ENCODE measurements at regions not wholly inside any gene's neighbourhood (a gene's known extent, or its start where the extent isn't known, plus 50 kb on each side); places are given as distances from the start of the nearest gene placed in this dataset.

DNA sequence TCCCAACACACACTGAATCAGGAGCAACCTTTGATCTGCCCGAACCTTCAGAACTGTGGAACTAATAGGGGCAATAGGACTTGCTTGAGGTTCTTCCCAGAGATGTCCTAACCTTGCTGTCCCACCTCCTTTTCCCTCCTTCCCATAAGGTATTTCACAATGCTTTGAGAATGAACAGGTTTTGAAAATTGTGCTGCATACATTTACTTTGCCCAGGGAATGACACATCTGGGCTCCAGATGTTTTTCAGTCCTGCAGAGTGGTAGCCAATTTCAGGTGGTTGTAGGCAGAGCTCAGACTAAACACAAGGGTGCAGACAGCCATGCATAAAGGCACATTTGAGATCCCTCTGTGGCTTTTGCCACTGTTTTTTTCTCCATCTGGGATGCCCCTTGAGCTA lies 206.7 kb upstream of the PWP1 start:
- no peak for DNase-seq

DNA sequence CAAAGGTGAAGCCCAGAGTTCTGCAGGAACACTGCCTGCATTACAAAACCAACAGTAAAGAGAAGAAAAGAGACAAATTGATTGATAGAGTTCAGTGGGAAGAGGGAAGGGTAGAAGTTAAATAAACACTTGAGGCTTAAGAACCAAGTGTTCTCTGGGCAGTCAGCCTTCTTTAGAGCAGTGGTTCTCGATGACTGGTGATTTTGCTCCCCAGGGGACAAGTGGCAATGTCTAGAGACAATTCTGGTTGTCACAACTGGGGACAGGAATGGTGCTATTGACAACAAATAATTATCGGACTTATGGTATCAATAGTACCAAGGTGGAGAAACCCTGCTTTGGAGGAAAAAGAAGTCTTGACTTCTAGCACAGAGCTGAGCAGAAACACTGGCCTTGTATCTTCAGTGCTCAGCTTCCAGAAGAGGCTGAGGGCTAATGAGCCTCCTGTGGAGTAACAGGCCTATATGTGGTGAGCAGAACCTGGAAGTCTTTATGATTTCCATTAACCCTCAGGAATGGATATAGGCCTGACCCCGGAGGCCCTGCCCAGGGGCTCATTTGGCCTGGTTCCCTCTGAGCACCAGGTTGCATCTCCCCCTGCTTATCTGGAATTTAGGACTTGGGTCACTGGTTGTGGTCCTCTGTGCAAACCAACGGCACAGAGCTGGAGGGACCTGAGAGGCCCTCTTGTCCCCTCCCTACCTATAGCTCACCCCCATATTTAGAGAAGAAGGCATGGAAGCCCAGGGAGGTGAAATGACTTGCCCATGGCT lies 204.6 kb upstream of the PWP1 start:
- DNase-seq: no peak

DNA sequence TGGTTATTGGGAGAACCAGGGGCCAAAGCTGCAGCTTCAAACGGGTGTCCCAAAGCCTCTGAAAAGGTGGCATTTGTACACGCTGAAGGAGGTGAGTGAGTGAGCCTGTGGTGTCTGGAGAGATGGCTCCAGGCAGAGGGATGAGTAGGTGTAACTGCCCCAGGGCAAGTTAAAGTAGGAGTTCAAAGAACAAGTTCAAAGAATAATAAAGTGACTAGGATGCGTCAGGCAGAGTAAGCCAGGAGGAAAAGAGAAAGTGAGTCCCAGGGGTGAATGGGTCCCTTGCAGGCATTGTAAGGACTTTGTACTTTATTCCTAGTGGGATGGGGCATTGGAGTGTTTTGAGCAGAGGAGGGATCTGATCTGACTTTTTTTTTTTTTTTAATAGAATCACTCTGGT lies 201.4 kb upstream of the PWP1 start:
- DNase-seq: no peak

DNA sequence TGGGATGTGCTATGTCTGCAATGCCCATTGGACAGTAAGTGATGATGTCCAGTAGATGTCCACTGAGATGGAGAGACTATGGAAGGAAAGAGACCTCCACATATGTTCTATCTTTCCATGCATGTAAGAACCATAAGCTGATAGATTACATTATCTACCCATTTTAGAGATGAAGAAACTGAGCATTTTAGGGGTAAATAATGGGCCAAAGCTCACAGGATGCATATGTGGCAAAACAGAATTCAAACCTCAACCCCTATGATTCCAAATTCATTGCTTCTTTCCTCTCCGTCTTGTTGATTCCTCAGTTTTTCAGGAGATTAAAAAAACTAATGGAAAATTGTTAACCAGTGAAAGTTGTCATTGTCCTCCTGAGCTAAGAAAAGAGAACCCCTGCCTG lies 200.7 kb upstream of the PWP1 start:
- DNase-seq: no peak

DNA sequence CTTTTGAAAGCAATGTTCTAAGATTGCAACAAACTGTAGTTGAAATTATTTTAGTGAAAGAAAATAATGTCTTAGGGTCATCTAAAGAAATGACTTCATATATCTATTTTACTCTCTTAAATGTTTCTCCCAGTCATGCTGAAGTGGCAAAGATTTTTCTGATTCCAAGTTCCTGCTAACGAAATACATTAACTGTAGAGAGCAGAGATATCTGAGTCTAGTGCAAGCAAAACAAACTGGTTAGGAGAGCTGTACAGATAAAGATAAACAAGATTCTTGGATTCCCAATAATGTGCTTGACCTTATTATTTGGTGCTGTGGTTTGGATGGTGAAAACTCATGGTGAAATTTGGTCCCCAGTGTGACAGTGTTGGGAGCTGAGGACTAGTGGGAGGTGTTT lies 199.9 kb upstream of the PWP1 start:
- DNase-seq: no peak

DNA sequence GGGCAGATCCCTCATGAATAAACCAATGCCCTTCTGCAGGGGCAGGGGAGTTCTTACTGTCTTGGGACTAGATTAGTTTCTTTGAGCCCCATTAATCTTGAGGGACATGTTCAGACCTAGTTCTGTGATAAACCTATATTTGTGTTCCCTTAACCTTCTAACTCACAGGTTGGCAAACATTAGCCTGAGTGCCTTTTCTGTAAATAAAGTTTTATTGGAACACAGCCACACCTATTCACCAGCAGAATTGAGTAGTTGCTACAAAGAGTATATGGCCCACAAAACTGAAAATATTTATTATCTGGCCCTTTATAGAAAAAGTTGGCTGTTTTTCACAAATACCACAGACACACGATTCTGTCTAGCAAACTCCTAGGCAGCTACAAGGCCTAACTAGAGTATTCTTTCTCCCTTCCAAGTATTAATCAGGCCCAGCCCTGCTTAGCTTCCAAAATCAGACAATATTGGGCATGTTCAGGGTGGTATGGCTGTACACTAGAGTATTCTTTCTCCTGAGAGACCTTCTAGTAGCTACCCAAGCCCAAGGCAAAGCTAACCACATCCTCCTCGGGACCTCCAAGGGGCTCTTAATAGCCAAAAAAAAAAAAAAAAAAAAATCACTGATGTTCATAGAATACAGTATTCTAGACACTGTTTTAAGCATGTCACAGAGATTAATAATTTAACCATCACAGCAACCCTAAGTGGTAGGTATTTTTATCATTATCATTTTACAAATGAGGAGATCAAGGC lies 199.3 kb upstream of the PWP1 start:
- no peak for DNase-seq

DNA sequence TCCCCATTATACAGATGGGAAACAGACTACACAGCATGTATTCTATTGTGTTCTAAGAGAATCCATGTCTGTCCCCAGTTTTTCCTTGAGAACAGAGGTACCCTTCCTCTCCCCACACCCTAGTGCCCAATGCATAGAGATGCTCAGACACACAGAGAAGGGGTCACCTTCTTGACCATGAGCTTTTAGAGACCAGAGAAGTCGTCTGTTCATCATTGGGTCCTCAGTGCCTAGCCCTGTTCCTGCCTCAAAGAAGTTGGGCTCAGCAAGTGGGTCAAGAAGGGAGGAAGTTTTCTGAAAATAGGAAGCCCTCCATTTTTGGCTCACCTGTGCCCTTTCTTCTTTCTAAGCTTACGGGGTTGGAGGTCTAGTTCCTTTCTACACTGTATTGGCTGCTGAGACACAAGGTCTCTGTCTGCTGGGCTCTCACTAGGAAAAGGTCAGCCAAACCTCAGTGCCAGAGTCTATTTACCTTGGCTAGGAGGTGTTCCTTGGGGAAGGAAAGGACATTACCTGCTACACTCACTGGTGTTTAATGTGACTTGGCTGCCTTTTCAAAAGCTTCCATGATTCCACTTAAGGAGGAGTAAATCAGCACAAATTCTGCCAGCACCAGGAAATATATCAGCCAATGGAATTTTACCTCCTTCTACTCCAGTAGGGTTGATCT lies 198.5 kb upstream of the PWP1 start:
- no peak for DNase-seq

DNA sequence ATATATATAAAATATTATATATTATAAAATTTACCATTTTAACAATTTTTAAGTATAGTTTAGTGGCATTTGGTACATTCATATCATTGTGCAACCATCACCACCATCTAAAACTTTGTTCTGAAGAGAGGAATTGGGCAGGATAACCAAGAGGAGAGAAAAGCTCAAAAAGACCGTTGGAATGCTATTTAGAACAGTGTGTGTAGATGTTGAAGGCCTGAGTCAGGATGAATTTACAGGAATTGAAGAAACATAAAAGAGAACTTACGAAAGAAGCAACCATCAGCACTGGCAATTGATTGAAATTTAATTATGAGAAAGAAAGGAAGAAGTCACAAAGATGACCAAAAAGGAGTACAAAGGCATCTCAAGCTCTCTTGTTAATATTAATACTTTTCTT lies 196.9 kb upstream of the PWP1 start:
- no peak for DNase-seq

DNA sequence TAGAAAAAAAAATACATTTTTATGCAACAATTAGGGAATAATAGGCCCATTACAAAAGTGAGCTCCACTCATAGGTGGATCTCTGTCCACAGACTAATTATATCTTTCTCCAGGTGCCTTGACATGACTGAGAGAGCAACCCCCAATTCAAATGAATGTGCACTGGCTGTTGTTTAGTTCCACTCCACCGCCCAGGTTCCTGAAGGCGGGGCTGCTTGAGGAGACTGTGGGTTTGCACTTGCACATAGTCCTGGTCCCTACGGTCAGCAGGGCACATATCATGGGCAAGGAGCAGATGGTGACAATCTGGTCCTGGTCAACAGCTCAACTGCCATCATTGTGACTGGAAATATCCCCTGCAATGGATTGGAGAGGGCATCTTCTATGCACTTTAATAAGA lies 195.6 kb upstream of the PWP1 start:
- no peak for DNase-seq

DNA sequence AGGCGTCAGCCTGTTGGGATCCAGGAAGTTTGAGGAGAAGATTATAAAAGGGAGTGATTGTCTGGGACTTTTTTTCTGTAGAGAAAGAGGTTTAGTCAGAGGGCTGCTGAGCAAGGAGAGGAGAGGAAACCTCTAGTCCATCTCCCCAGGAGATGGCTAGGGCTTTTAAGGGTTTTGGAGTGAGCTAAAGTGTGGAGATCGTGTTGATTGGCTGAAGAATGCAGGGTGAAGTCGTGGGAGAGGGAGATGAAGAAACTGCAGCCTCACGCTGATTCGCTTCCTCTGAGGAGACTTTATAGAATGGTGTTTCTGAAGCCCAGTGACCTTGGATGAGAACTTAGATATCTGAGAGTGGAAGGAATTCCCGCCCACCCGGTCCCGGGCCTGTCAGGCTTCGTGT lies 193.7 kb upstream of the PWP1 start:
- no peak for DNase-seq

DNA sequence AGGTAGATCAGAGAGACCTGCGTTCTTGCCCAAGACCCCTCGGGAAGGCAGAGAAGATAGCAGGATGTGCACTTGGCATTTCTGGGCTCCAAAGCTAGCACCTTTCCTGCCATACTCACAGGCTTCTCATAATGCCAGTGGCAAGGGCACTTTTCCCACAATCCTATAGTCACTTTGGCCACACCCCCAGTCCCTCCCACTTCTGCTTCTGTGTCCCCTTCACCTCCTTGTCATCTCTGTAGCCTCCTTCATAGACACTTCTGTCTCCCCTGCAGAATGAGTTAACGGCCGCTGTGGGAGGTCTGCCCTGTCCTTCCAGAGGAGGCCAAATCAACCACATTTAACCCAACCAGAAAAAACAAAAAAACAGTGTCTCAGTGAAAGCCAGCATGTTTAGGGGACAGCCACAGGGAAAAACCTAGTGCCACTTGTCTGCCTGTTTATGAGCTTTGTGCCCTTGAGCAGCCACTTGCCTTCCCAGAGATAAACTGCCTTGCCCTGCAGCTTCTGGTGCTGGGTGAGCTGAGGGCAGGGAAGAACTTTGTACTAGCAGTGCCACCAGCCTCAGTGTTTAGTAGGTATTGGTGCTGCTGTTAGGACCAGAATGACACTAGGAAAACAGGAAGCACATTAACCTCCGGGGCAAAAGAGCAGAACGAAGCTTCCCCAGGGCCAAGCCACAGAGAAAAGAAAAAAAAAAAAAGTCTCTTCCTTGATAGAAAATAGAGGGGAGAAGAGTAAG lies 193.0 kb upstream of the PWP1 start:
- no peak for DNase-seq

DNA sequence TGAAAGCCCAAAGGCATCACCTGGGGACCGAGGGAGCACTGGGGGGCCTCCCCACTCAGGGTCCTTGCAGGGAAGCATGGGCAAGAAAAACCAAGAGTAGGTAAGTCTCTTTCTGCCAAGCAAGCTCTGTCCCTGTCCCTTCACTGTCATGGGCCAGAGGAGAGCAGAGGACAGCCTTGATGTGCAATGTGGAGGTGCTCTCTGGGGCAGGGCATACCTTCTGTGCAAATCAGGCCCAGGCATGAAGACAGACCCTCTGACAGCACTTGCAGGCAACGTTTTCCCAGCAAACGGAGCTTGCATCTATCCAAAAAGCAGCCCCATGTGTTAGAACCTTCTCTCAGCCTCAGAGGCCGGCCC lies 192.5 kb upstream of the PWP1 start:
- no peak for DNase-seq

DNA sequence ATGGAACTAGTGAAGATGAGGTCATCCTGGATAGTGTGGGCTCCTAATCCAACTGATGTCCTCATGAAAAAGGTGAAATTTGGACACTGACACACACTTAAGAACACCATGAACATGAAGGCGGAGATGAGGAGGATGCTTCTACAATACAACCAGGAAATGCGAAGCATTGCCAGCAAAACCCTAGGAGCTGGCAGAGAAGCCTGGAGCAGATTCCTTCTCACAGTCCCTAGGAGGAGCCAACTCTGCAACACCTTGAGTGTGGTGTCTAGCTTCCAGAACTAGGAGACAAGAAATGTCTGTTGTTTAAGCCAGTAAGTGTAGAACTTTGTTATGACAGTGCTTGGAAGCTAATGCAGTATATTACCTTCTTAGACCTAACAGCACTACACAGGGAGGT lies 191.9 kb upstream of the PWP1 start:
- no peak for DNase-seq

DNA sequence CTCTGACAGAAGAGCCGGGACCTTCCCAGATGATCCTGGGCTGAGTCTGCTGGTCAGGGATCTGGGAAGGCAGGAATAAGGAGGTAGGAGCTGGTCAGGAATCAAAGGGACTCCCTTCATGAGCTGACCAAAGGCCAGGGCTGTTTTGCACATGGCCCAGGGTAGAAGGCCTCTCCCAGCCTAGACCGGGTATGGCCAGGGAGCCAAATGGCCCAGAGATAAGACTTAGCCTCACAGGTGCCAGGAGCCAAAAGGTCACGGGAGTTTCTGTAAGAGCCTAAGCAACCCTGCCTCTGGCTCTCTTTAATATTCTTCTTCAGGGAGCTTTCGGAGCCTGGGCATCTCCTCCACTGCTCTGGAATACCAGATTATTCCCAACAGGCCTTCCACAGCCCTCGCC lies 191.3 kb upstream of the PWP1 start:
- no peak for DNase-seq

DNA sequence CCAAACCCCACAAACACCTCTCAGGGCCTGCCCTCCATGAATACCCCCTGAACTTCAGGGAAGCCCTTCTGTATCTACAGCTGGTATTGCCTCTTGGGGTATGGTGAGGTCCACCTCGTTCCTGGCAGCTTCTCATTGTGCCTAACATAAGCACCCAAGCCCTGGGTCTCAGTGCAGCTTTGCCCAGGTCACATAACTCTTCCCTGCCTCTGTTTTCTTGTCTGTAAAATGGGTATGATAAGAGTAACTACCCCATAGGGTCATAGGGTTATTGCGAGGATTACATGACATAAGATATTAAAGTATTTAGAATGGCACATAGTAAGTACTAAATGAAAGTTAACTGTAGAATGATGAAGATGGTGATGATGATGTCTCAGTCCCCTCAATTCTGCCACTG lies 190.0 kb upstream of the PWP1 start:
- no peak for DNase-seq

DNA sequence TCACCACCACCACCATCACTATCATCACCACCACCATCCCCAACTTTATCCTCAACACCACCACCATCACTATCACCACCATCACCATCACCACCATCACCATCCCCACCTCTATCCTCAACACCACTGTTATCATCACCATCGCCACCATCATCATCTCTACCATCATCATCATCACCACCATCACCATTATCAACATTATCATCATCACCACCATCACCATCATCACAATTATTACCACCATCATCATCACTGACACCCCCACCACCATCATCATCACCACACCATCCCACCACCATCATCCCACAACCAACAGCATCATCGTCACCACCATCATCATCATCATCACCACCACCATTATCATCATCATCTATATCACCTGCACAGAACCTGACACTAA lies 188.4 kb upstream of the PWP1 start:
- no peak for DNase-seq

DNA sequence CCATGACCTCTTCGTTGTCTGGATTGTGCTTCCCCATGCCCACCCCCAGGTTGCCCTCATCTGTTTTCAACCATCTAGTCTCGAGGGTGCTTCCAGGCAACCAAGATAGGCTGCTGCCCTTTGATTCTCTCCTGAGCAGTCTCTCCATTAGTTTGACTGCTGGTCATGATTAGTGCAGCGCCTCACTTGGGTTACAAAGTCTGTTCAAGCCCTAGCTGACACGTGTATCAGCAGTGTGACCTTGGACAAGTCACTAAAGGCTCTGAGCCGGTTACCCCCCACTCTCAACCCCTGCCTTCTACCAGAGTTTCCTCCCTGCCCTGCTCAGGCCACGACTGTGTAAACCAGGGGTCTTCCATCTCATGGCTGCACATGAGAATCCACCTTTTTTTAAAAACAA lies 185.3 kb upstream of the PWP1 start:
- no peak for DNase-seq

DNA sequence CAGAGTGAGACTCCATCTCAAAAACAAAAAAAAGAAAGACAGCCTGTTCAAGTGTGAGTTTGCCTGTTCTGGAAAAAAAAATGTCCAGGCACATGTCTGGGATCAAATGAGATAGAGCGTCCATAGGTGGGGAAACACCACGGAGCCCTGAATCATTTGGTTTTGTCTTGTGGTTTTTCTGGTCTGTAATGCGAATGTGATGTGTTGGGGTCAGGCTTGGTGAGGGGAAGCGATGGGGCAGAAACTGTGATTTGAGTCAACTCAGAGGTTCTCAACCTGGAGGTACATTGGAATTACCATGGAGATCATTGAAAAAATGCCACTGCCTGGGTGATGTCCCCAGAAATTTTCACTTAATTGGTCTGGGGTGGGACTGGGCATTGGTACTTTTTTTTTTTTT lies 183.9 kb upstream of the PWP1 start:
- DNase-seq: no peak

DNA sequence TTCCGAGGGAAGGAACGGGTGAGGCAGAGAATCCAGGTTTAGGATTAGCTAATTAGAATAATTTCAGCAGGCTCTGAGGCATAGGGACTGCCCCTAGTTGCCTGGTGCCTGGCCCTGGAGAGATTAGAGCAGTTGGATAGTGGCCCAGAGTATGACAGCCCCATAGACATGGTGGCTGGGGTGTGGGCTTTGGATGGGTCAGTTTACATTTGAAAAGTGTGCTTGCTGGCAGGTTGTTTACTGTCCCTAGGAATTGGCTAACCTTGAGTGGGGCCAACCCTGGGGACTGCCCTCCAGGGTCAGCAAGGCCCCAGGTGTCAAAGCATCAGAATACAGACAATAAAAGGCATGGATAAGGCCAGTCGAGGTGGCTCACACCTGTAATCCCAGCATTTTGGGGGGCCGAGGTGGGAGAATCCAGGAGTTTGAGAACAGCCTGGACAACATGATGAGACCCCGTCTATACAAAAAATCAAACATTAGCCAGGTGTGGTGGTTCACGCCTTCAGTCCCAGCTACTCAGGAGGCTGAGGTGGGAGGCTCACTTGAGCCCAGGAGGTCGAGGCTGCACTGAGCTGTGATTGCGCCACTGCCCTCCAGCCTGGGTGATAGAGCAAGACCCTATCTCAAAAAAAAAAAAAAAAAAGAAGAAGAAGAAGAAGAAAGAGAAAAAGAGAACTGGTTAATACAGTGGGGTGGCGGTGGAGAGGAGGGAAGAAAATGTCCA lies 182.3 kb upstream of the PWP1 start:
- no peak for DNase-seq

DNA sequence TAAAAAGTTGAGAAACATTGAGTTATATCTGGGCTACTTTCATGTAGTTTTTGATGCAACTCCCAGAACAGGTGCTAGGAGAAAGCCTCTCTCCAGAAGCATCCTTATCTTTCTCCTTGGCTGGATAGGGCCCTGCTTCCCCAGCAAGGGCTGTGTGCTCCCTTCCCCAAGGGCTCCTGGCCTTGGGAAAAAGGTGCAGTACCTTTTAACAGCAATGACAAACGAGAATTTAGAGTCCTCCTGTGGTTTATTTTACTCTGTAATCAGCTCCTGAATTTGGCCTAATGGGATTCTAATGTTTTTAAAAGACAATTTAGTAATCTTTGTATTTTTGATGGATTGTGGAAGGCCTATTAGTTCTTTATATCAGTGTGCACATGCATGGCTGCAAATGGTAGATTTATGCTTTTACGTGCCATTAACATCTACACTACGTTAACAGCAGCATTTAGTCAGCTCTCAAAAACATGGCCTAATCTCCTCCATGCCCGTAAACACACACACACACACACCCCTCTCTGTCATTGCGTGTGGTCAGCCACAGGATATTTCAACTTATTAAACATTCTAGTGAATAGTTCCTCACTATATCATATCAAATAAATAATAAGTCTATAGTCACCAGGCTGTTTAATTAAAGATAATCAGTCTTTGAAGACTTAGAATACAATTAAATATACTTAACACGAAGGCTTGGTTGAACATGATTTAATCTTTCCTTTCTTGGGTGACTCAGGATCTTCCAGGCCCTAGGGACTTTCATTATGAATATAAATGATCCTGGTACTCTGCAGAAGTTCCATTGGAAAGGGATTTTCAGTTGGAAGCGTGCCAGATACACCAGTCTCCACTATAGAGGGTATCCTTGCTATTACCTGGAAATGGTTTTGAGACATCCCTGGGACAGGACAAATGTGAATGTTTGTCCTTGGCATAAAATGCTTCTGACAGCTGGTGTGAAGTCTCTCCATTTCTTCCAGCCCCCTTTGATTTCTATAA lies 181.4 kb upstream of the PWP1 start:
- DNase-seq: no peak

DNA sequence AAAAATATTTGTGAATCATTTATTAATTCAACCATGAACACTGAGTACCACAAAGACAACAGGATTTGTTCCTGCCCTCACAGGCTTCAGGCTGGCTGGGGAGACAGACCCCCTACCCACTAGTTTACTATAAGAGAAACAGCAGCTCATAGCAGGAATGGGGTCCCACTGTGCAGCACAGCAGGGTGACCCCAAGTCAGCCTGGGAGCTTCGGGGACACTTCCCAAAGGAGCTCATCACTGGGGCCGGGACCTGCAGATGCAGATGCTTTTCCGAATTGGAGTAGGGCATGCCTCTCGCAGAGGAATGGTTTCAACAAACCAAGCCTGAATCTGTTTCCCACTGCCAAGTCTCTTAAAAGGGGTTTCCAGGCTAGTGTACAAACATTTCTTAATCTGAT lies 176.2 kb upstream of the PWP1 start:
- no peak for DNase-seq

Data from T-helper 1 cell (primary cell).